Embryonic facial prominence (tissue), 1 donor: ENCODE measurements at regions not wholly inside any gene's neighbourhood (a gene's known extent, or its start where the extent isn't known, plus 50 kb on each side); places are given as distances from the start of the nearest gene placed in this dataset.
"Not testable (repeated sequence)": the region's sequence is repeated elsewhere in the genome, so short reads cannot be mapped to it uniquely, and the experiment has no call there.

Experiments used
- DNase-seq: peaks from one replicate; pipeline ENCODE4 v3.0.0-alpha.2; 2016; ENCODE audit errors: extremely low spot score

- DNase-seq, result no peak
Measured at GRCh38 chr5:85538362-85538761, 1079.4 kb upstream of the COX7C start.

- DNase-seq, result no peak
Measured at GRCh38 chr5:85545129-85545528, 1072.6 kb upstream of the COX7C start.

GRCh38 chr5:85549229-85549628 lies 1068.5 kb upstream of the COX7C start:
- no peak for DNase-seq

GRCh38 chr5:85549836-85550599 lies 1067.7 kb upstream of the COX7C start:
- DNase-seq, result no peak

- no peak for DNase-seq
Measured at GRCh38 chr5:85556464-85556863, 1061.3 kb upstream of the COX7C start.

- DNase-seq, result no peak
Measured at GRCh38 chr5:85576666-85577065, 1041.1 kb upstream of the COX7C start.

GRCh38 chr5:85587806-85588205 lies 1029.9 kb upstream of the COX7C start:
- DNase-seq, result not testable (repeated sequence)

- DNase-seq, result not testable (repeated sequence)
Measured at GRCh38 chr5:85588268-85588667, 1029.5 kb upstream of the COX7C start.

- DNase-seq, result no peak
Measured at GRCh38 chr5:85590764-85591163, 1027.0 kb upstream of the COX7C start.

GRCh38 chr5:85591311-85591710 lies 1026.4 kb upstream of the COX7C start:
- no peak for DNase-seq

- no peak for DNase-seq
Measured at GRCh38 chr5:85602843-85603242, 1014.9 kb upstream of the COX7C start.

- DNase-seq, result no peak
Measured at GRCh38 chr5:85604378-85604777, 1013.4 kb upstream of the COX7C start.

- no peak for DNase-seq
Measured at GRCh38 chr5:85604786-85605185, 1013.0 kb upstream of the COX7C start.

- DNase-seq, result no peak
Measured at GRCh38 chr5:85605381-85605780, 1012.4 kb upstream of the COX7C start.

GRCh38 chr5:85614489-85614888 lies 1003.3 kb upstream of the COX7C start:
- DNase-seq, result no peak

GRCh38 chr5:85621668-85622067 lies 996.1 kb upstream of the COX7C start:
- no peak for DNase-seq

- no peak for DNase-seq
Measured at GRCh38 chr5:85628153-85628552, 989.6 kb upstream of the COX7C start.

- DNase-seq, result not testable (repeated sequence)
Measured at GRCh38 chr5:85638495-85639125, 979.1 kb upstream of the COX7C start.

GRCh38 chr5:85646036-85646435 lies 971.7 kb upstream of the COX7C start:
- no peak for DNase-seq

GRCh38 chr5:85646641-85647040 lies 971.1 kb upstream of the COX7C start:
- DNase-seq, result no peak

- no peak for DNase-seq
Measured at GRCh38 chr5:85647349-85648127, 970.2 kb upstream of the COX7C start.

GRCh38 chr5:85648495-85648894 lies 969.2 kb upstream of the COX7C start:
- DNase-seq, result no peak

- no peak for DNase-seq
Measured at GRCh38 chr5:85651731-85652130, 966.0 kb upstream of the COX7C start.
